ENCODE measurements at regions not wholly inside any gene's neighbourhood (a gene's known extent, or its start where the extent isn't known, plus 50 kb on each side); places are given as distances from the start of the nearest gene placed in this dataset.
"Not testable (repeated sequence)": the region's sequence is repeated elsewhere in the genome, so short reads cannot be mapped to it uniquely, and the experiment has no call there.

- H3K27ac ChIP-seq (ENCODE audit: insufficient read depth, low read depth, low read length, poor library complexity, severe bottlenecking): no peak overlapping the region
These were observed 235.6 kb downstream of the PARM1 start for GRCh38 chr4:75168548-75168947.

GRCh38 chr4:75165100-75165499 is 232.2 kb downstream of the PARM1 start:
- H3K9me3 ChIP-seq (ENCODE audit: control insufficient read depth, low read length); H3K27ac ChIP-seq (ENCODE audit: insufficient read depth, low read depth, low read length, poor library complexity, severe bottlenecking); H3K27me3 ChIP-seq (ENCODE audit: control insufficient read depth, insufficient read depth, low read length, poor library complexity, severe bottlenecking); H3K36me3 ChIP-seq (ENCODE audit: control insufficient read depth, insufficient read depth, low read length); H3K4me3 ChIP-seq (ENCODE audit: insufficient read depth, low read depth, low read length): not testable (repeated sequence)
- 68 to 85% methylated on average over 2 of the region's 2 CpGs for WGBS, 2 experiments
- peaks cover 15% of the 10 kb centered on the region for H3K4me1 ChIP-seq (ENCODE audit: control insufficient read depth, insufficient read depth, low read length)

More at GRCh38 chr4:75168548-75168947, 235.6 kb downstream of the PARM1 start:
- Histone ChIP-seq H3K9me3 (ENCODE audit: control insufficient read depth, low read length) (no peaks in the 10 kb centered on the region), H3K4me1 (ENCODE audit: control insufficient read depth, insufficient read depth, low read length) (peaks cover 15% of the 10 kb centered on the region), H3K4me3 (ENCODE audit: insufficient read depth, low read depth, low read length) (no peak overlapping the region), H3K36me3 (ENCODE audit: control insufficient read depth, insufficient read depth, low read length) (no peaks in the 10 kb centered on the region), H3K27me3 (ENCODE audit: control insufficient read depth, insufficient read depth, low read length, poor library complexity, severe bottlenecking) (no peaks in the 10 kb centered on the region)

- Histone ChIP-seq H3K9me3 (ENCODE audit: control insufficient read depth, low read length) (no peaks in the 10 kb centered on the region), H3K27ac (ENCODE audit: insufficient read depth, low read depth, low read length, poor library complexity, severe bottlenecking) (no peak overlapping the region), H3K4me3 (ENCODE audit: insufficient read depth, low read depth, low read length) (no peak overlapping the region), H3K36me3 (ENCODE audit: control insufficient read depth, insufficient read depth, low read length) (no peaks in the 10 kb centered on the region), H3K27me3 (ENCODE audit: control insufficient read depth, insufficient read depth, low read length, poor library complexity, severe bottlenecking) (no peaks in the 10 kb centered on the region), H3K4me1 (ENCODE audit: control insufficient read depth, insufficient read depth, low read length) (no peaks in the 10 kb centered on the region)
- WGBS, 2 experiments: 96 to 97% methylated on average over 3 of the region's 3 CpGs
These were observed 225.5 kb downstream of the PARM1 start for GRCh38 chr4:75158451-75158850.

DNA sequence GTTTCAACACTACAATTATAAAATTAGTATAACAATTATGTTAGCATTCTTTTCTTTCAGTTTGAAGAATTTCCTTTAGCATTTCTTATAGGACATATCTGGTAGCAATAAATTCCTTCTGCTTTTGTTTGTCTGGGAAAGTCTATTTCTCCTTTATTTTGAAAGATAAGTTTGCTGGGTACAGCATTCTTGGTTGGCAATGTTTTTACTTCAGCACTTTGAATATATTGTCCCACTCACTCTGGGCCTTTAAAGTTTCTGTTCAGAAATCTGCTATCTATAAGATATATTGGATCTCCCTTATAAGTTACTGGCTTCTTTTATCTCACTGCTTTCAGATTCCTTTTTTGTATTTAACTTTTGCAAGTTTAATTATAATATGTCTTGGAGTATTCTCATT is 222.1 kb downstream of the PARM1 start:
- Histone ChIP-seq H3K27me3 (ENCODE audit: control insufficient read depth, insufficient read depth, low read length, poor library complexity, severe bottlenecking) (no peaks in the 10 kb centered on the region), H3K27ac (ENCODE audit: insufficient read depth, low read depth, low read length, poor library complexity, severe bottlenecking) (no peak overlapping the region), H3K9me3 (ENCODE audit: control insufficient read depth, low read length) (no peaks in the 10 kb centered on the region), H3K4me1 (ENCODE audit: control insufficient read depth, insufficient read depth, low read length) (no peaks in the 10 kb centered on the region), H3K4me3 (ENCODE audit: insufficient read depth, low read depth, low read length) (no peak overlapping the region), H3K36me3 (ENCODE audit: control insufficient read depth, insufficient read depth, low read length) (no peaks in the 10 kb centered on the region)

- Histone ChIP-seq H3K27me3 (ENCODE audit: control insufficient read depth, insufficient read depth, low read length, poor library complexity, severe bottlenecking) (no peaks in the 10 kb centered on the region), H3K36me3 (ENCODE audit: control insufficient read depth, insufficient read depth, low read length) (no peaks in the 10 kb centered on the region), H3K4me1 (ENCODE audit: control insufficient read depth, insufficient read depth, low read length) (no peaks in the 10 kb centered on the region), H3K27ac (ENCODE audit: insufficient read depth, low read depth, low read length, poor library complexity, severe bottlenecking) (no peak overlapping the region), H3K9me3 (ENCODE audit: control insufficient read depth, low read length) (no peaks in the 10 kb centered on the region), H3K4me3 (ENCODE audit: insufficient read depth, low read depth, low read length) (no peak overlapping the region)
- 86 to 100% methylated on average over 1 of the region's 1 CpG for WGBS, 2 experiments
These were observed 213.3 kb downstream of the PARM1 start for GRCh38 chr4:75146223-75146622.

DNA sequence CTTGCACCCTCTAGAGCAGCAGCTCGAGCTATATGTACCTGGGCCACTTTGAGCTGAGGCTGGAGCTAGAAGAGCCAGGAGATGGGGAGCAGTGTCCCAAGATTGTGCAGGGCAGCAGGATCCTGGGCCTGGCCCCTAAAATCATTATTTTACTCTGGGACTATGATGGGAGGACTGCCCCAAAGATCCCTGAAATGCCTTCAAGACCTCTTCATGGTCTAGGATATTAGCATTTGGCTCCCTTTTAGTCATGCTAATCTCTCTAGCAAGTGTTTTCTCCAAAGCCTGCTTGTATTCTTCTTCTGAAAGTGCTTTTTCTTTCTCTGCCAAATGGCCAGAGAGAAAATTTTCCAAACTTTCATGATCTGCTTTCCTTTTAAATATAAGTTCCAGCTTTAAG is 211.6 kb downstream of the PARM1 start:
- no peaks in the 10 kb centered on the region for H3K27me3 ChIP-seq (ENCODE audit: control insufficient read depth, insufficient read depth, low read length, poor library complexity, severe bottlenecking)
- no peaks in the 10 kb centered on the region for H3K4me1 ChIP-seq (ENCODE audit: control insufficient read depth, insufficient read depth, low read length)
- H3K27ac ChIP-seq (ENCODE audit: insufficient read depth, low read depth, low read length, poor library complexity, severe bottlenecking): no peak overlapping the region
- no peaks in the 10 kb centered on the region for H3K36me3 ChIP-seq (ENCODE audit: control insufficient read depth, insufficient read depth, low read length)
- no peaks in the 10 kb centered on the region for H3K9me3 ChIP-seq (ENCODE audit: control insufficient read depth, low read length)
- no peak overlapping the region for H3K4me3 ChIP-seq (ENCODE audit: insufficient read depth, low read depth, low read length)
- 96% methylated on average over 1 of the region's 1 CpG for WGBS, 2 experiments

GRCh38 chr4:75142850-75143249 is 209.9 kb downstream of the PARM1 start:
- Histone ChIP-seq H3K27me3 (ENCODE audit: control insufficient read depth, insufficient read depth, low read length, poor library complexity, severe bottlenecking) (no peaks in the 10 kb centered on the region), H3K4me3 (ENCODE audit: insufficient read depth, low read depth, low read length) (no peak overlapping the region), H3K9me3 (ENCODE audit: control insufficient read depth, low read length) (no peaks in the 10 kb centered on the region), H3K36me3 (ENCODE audit: control insufficient read depth, insufficient read depth, low read length) (no peaks in the 10 kb centered on the region), H3K4me1 (ENCODE audit: control insufficient read depth, insufficient read depth, low read length) (no peaks in the 10 kb centered on the region), H3K27ac (ENCODE audit: insufficient read depth, low read depth, low read length, poor library complexity, severe bottlenecking) (no peak overlapping the region)
- 89 to 100% methylated on average over 1 of the region's 1 CpG for WGBS, 2 experiments

- no peaks in the 10 kb centered on the region for H3K27me3 ChIP-seq (ENCODE audit: control insufficient read depth, insufficient read depth, low read length, poor library complexity, severe bottlenecking)
- no peaks in the 10 kb centered on the region for H3K9me3 ChIP-seq (ENCODE audit: control insufficient read depth, low read length)
- no peaks in the 10 kb centered on the region for H3K36me3 ChIP-seq (ENCODE audit: control insufficient read depth, insufficient read depth, low read length)
- no peak overlapping the region for H3K4me3 ChIP-seq (ENCODE audit: insufficient read depth, low read depth, low read length)
- no peaks in the 10 kb centered on the region for H3K4me1 ChIP-seq (ENCODE audit: control insufficient read depth, insufficient read depth, low read length)
- 88 to 95% methylated on average over 1 to 2 of the region's 2 CpGs for WGBS, 2 experiments
- H3K27ac ChIP-seq (ENCODE audit: insufficient read depth, low read depth, low read length, poor library complexity, severe bottlenecking): no peak overlapping the region
These were observed 209.5 kb downstream of the PARM1 start for GRCh38 chr4:75142382-75142781.

GRCh38 chr4:75141162-75141561 is 208.2 kb downstream of the PARM1 start:
- Histone ChIP-seq H3K9me3 (ENCODE audit: control insufficient read depth, low read length) (no peaks in the 10 kb centered on the region), H3K36me3 (ENCODE audit: control insufficient read depth, insufficient read depth, low read length) (no peaks in the 10 kb centered on the region), H3K4me3 (ENCODE audit: insufficient read depth, low read depth, low read length) (no peak overlapping the region), H3K4me1 (ENCODE audit: control insufficient read depth, insufficient read depth, low read length) (no peaks in the 10 kb centered on the region), H3K27me3 (ENCODE audit: control insufficient read depth, insufficient read depth, low read length, poor library complexity, severe bottlenecking) (no peaks in the 10 kb centered on the region), H3K27ac (ENCODE audit: insufficient read depth, low read depth, low read length, poor library complexity, severe bottlenecking) (no peak overlapping the region)

- Histone ChIP-seq H3K4me3 (ENCODE audit: insufficient read depth, low read depth, low read length) (no peak overlapping the region), H3K4me1 (ENCODE audit: control insufficient read depth, insufficient read depth, low read length) (no peaks in the 10 kb centered on the region), H3K27ac (ENCODE audit: insufficient read depth, low read depth, low read length, poor library complexity, severe bottlenecking) (no peak overlapping the region), H3K9me3 (ENCODE audit: control insufficient read depth, low read length) (no peaks in the 10 kb centered on the region), H3K36me3 (ENCODE audit: control insufficient read depth, insufficient read depth, low read length) (no peaks in the 10 kb centered on the region), H3K27me3 (ENCODE audit: control insufficient read depth, insufficient read depth, low read length, poor library complexity, severe bottlenecking) (no peaks in the 10 kb centered on the region)
These were observed 204.4 kb downstream of the PARM1 start for GRCh38 chr4:75137302-75137701.

DNA sequence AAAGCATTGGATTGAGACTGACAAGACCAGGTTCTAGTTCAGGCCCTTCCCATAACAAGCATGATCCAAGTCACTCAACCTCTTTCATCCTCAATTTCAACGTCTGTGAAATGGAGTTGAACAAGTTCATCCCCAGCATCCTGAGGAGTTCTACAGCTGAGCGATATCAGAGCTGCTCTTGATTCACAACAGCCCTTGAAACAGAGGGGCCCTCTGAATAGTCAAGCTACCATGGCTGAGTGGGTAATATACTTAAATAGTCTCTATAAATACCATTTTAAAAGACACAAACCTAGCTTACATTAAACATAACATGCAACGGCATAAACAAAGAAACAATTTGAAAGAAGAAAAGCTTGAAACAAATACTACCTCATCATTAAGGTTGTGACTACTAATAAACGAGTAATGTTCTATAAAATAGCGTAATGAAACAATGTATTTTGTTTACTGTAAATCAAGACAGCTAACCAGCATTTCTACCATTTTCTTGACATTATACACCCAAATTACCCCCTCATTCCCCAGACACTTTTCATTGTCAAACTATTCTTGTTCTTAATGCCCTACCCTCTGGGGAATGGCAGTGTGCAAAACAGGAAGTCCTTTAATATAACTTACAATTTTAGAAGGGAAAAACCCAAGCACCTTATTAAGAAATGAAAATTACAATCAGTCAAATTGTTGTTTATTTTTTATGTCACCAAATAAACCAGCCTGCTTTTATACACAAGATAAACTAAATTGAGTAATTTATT is 202.3 kb downstream of the PARM1 start:
- no peaks in the 10 kb centered on the region for H3K9me3 ChIP-seq (ENCODE audit: control insufficient read depth, low read length)
- WGBS, 2 experiments: 94% methylated on average over 3 to 4 of the region's 5 CpGs
- no peak overlapping the region for H3K27ac ChIP-seq (ENCODE audit: insufficient read depth, low read depth, low read length, poor library complexity, severe bottlenecking)
- H3K27me3 ChIP-seq (ENCODE audit: control insufficient read depth, insufficient read depth, low read length, poor library complexity, severe bottlenecking): no peaks in the 10 kb centered on the region
- no peak overlapping the region for H3K4me3 ChIP-seq (ENCODE audit: insufficient read depth, low read depth, low read length)
- no peaks in the 10 kb centered on the region for H3K36me3 ChIP-seq (ENCODE audit: control insufficient read depth, insufficient read depth, low read length)
- no peaks in the 10 kb centered on the region for H3K4me1 ChIP-seq (ENCODE audit: control insufficient read depth, insufficient read depth, low read length)

All from ectodermal cell (in vitro differentiated cells).